ENCODE measurements at regions not wholly inside any gene's neighbourhood (a gene's known extent, or its start where the extent isn't known, plus 50 kb on each side); places are given as distances from the start of the nearest gene placed in this dataset.

DNA sequence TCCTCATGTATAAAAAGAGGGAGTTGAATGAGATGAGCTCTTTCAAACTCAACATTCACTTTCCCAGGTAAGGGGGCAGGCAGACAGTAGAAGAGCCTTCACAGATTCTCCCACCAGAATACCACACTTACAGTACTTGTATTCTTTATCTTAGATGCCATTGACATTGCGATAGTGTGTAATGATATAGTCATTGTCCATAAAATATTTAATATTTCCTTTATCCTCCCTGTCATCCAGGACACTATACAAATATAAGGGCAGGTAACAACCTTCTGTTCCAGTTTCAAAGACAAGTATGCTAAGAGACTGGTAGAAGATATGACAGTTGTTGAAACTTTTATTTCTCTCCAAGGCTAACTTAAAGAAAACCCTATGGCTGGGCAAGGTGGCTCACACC is 56.5 kb upstream of the MTF2 start:
- CTCF ChIA-PET, result interaction anchor here (1.2 to 5.6 kb wide), 2 partner anchors 9 to 39 kb away, joined by 4 to 42 read pairs; no protein-coding TSS in a partner anchor
- ATAC-seq, result no peak
- FAIRE-seq, result no peak

GRCh38 chr1:93023281-93023680 is 55.8 kb upstream of the MTF2 start:
- ATAC-seq (no peak), FAIRE-seq (no peak), DNase-seq (ENCODE audit: low read depth in 1 of 2, low spot score in 1 of 2) (no peak)
- Histone ChIP-seq H3K4me1 (no peaks in the 10 kb centered on the region), H3K27ac (no peak overlapping the region), H3K4me3 (no peak overlapping the region), H3K4me2 (no peak overlapping the region), H3K9me3 (no peaks in the 10 kb centered on the region)
- ChIA-PET CTCF (interaction anchor here (1.2 to 5.6 kb wide), 2 partner anchors 10 to 39 kb away, joined by 4 to 42 read pairs; no protein-coding TSS in a partner anchor), POLR2A (no interaction called here)
- TF ChIP-seq JUNB (IDR thresholded peaks at IDR 0.05) (no peak), TFCP2L1 (CRISPR knock-in tag; IDR thresholded peaks at IDR 0.05) (no peak), HDAC2 (IDR thresholded peaks at IDR 0.05) (no peak), KDM1A (IDR thresholded peaks at IDR 0.05; ENCODE audit: low read depth) (no peak), HEYL (CRISPR knock-in tag; IDR thresholded peaks at IDR 0.05) (no peak), JUN (IDR thresholded peaks at IDR 0.05) (no peak), FOXS1 (CRISPR knock-in tag; IDR thresholded peaks at IDR 0.05) (no peak), RNF2 (IDR thresholded peaks at IDR 0.05; ENCODE audit: borderline replicate concordance, low read depth) (no peak), SREBF2 (IDR thresholded peaks at IDR 0.05) (no peak), GATA3 (IDR thresholded peaks at IDR 0.05; ENCODE audit: borderline replicate concordance) (no peak), CEBPB (IDR thresholded peaks at IDR 0.05) (no peak)
- WGBS (ENCODE audit: missing lambda C conversion rate), result 58% methylated on average over 3 of the region's 3 CpGs

More for the DNA sequence above, 56.5 kb upstream of the MTF2 start:
- Histone ChIP-seq H3K4me1 (no peaks in the 10 kb centered on the region), H3K4me3 (no peak overlapping the region), H3K9me3 (no peaks in the 10 kb centered on the region), H3K4me2 (no peak overlapping the region), H3K27ac (no peak overlapping the region)
- DNase-seq (ENCODE audit: low read depth in 1 of 2, low spot score in 1 of 2), result no peak
- TF ChIP-seq TFCP2L1 (CRISPR knock-in tag; IDR thresholded peaks at IDR 0.05), result no peak
- TF ChIP-seq, protein P1, sequence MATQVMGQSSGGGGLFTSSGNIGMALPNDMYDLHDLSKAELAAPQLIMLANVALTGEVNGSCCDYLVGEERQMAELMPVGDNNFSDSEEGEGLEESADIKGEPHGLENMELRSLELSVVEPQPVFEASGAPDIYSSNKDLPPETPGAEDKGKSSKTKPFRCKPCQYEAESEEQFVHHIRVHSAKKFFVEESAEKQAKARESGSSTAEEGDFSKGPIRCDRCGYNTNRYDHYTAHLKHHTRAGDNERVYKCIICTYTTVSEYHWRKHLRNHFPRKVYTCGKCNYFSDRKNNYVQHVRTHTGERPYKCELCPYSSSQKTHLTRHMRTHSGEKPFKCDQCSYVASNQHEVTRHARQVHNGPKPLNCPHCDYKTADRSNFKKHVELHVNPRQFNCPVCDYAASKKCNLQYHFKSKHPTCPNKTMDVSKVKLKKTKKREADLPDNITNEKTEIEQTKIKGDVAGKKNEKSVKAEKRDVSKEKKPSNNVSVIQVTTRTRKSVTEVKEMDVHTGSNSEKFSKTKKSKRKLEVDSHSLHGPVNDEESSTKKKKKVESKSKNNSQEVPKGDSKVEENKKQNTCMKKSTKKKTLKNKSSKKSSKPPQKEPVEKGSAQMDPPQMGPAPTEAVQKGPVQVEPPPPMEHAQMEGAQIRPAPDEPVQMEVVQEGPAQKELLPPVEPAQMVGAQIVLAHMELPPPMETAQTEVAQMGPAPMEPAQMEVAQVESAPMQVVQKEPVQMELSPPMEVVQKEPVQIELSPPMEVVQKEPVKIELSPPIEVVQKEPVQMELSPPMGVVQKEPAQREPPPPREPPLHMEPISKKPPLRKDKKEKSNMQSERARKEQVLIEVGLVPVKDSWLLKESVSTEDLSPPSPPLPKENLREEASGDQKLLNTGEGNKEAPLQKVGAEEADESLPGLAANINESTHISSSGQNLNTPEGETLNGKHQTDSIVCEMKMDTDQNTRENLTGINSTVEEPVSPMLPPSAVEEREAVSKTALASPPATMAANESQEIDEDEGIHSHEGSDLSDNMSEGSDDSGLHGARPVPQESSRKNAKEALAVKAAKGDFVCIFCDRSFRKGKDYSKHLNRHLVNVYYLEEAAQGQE (IDR thresholded peaks at IDR 0.05), result no peak
- TF ChIP-seq SMC3 (IDR thresholded peaks at IDR 0.05), result no peak
- POLR2A ChIA-PET, result no interaction called here
- 96% methylated on average over 1 of the region's 1 CpG for WGBS (ENCODE audit: missing lambda C conversion rate)

DNA sequence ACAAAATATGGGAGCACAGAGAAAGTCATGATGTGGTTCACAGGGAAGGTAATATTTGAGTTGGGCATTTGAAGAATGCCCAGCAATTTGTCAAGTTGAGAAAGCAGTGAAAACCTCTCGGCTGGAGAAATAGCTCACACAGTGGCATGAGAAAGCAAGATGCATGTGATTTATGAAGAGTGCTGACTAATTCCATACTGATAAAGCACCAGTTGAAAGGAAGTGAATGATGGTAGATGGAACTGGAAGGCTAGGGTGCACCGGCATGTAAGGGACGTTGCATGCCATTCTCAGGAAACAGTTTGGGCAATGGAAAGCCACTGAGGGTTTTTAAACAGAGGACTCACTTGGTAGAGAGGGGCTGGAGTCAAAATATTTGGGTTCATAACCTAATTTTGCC is 53.5 kb upstream of the MTF2 start:
- TF ChIP-seq GATA3 (IDR thresholded peaks at IDR 0.05; ENCODE audit: borderline replicate concordance) (no peak), FOSB (CRISPR knock-in tag; IDR thresholded peaks at IDR 0.05) (no peak), NFE2L2 (conservative IDR thresholded peaks at IDR 0.05; ENCODE audit: low read length) (no peak), ESRRA (IDR thresholded peaks at IDR 0.05; ENCODE audit: borderline replicate concordance, low read length) (no peak), NR3C1 (IDR thresholded peaks at IDR 0.05) (no peak), USF2 (IDR thresholded peaks at IDR 0.05) (no peak), HMGXB4 (CRISPR knock-in tag; IDR thresholded peaks at IDR 0.05; ENCODE audit: borderline replicate concordance) (no peak), SMC3 (IDR thresholded peaks at IDR 0.05) (no peak), HOXA7 (CRISPR knock-in tag; IDR thresholded peaks at IDR 0.05) (no peak), CHD2 (IDR thresholded peaks at IDR 0.05; ENCODE audit: low read length, partially characterized antibody) (no peak), HOXB13 (CRISPR knock-in tag; IDR thresholded peaks at IDR 0.05; ENCODE audit: low read depth) (no peak), HDAC2 (IDR thresholded peaks at IDR 0.05) (no peak), FOXS1 (CRISPR knock-in tag; IDR thresholded peaks at IDR 0.05) (no peak), SREBF2 (IDR thresholded peaks at IDR 0.05) (no peak), JUNB (IDR thresholded peaks at IDR 0.05) (no peak), BHLHE40 (IDR thresholded peaks at IDR 0.05; ENCODE audit: low read depth, low read length) (no peak)
- TF ChIP-seq, protein P2, sequence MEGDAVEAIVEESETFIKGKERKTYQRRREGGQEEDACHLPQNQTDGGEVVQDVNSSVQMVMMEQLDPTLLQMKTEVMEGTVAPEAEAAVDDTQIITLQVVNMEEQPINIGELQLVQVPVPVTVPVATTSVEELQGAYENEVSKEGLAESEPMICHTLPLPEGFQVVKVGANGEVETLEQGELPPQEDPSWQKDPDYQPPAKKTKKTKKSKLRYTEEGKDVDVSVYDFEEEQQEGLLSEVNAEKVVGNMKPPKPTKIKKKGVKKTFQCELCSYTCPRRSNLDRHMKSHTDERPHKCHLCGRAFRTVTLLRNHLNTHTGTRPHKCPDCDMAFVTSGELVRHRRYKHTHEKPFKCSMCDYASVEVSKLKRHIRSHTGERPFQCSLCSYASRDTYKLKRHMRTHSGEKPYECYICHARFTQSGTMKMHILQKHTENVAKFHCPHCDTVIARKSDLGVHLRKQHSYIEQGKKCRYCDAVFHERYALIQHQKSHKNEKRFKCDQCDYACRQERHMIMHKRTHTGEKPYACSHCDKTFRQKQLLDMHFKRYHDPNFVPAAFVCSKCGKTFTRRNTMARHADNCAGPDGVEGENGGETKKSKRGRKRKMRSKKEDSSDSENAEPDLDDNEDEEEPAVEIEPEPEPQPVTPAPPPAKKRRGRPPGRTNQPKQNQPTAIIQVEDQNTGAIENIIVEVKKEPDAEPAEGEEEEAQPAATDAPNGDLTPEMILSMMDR (IDR thresholded peaks at IDR 0.05), result no peak
- TF ChIP-seq, protein P3, sequence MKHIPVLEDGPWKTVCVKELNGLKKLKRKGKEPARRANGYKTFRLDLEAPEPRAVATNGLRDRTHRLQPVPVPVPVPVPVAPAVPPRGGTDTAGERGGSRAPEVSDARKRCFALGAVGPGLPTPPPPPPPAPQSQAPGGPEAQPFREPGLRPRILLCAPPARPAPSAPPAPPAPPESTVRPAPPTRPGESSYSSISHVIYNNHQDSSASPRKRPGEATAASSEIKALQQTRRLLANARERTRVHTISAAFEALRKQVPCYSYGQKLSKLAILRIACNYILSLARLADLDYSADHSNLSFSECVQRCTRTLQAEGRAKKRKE (CRISPR knock-in tag; IDR thresholded peaks at IDR 0.05; ENCODE audit: low read depth), result no peak
- no peak for FAIRE-seq

More for the DNA sequence above, 53.5 kb upstream of the MTF2 start:
- Histone ChIP-seq H3K4me1 (no peaks in the 10 kb centered on the region), H3K9me3 (no peaks in the 10 kb centered on the region), H3K4me2 (no peak overlapping the region), H3K4me3 (no peak overlapping the region), H3K27ac (no peak overlapping the region)
- 58% methylated on average over 3 of the region's 3 CpGs for WGBS (ENCODE audit: missing lambda C conversion rate)
- ATAC-seq (no peak), DNase-seq (ENCODE audit: low read depth in 1 of 2, low spot score in 1 of 2) (no peak)
- ChIA-PET POLR2A (no interaction called here), CTCF (interaction anchor here (0.6 to 2.5 kb wide), 4 partner anchors 10 to 1042 kb away, joined by 3 to 8 read pairs (median 4); no protein-coding TSS in a partner anchor)

Measured in A549 (cell line).